Activated naive CD4-positive, alpha-beta T cell treated with anti-CD3 and anti-CD28 coated beads, Interleukin-2, amount 10 ng/mL, durations not matched to agents 7 days and 5 days (primary cell): ENCODE measurements at regions not wholly inside any gene's neighbourhood (a gene's known extent, or its start where the extent isn't known, plus 50 kb on each side); places are given as distances from the start of the nearest gene placed in this dataset.
"Not testable (repeated sequence)": the region's sequence is repeated elsewhere in the genome, so short reads cannot be mapped to it uniquely, and the experiment has no call there.

Experiments
- CTCF ChIA-PET: fragments of 350-600 bp; sonication (Branson Sonifier 250); formaldehyde crosslinking; loops from one replicate; lab custom pipeline; 2021; ENCODE audit warnings: antibody characterized with exemption; lab: Charles Lee
- DNase-seq: peaks from one replicate; pipeline ENCODE4 v3.0.0-alpha.2; 2020
- H3K27ac Mint-ChIP-seq: one replicate; pipeline ENCODE4 v1.8.0; 2021; ENCODE audit warnings: mild to moderate bottlenecking, moderate library complexity, mixed read lengths
- H3K27me3 Mint-ChIP-seq: one replicate; pipeline ENCODE4 v1.8.0; 2021; ENCODE audit warnings: mild to moderate bottlenecking, mixed read lengths
- H3K36me3 Mint-ChIP-seq: one replicate; pipeline ENCODE4 v1.8.0; 2021; ENCODE audit warnings: mixed read lengths
- H3K4me1 Mint-ChIP-seq: one replicate; pipeline ENCODE4 v1.8.0; 2021; ENCODE audit warnings: mixed read lengths
- H3K4me3 Mint-ChIP-seq: one replicate; pipeline ENCODE4 v1.8.0; 2021; ENCODE audit warnings: mild to moderate bottlenecking, moderate library complexity, mixed read lengths
- H3K9me3 Mint-ChIP-seq: one replicate; pipeline ENCODE4 v1.8.0; 2021; ENCODE audit warnings: mixed read lengths

DNA sequence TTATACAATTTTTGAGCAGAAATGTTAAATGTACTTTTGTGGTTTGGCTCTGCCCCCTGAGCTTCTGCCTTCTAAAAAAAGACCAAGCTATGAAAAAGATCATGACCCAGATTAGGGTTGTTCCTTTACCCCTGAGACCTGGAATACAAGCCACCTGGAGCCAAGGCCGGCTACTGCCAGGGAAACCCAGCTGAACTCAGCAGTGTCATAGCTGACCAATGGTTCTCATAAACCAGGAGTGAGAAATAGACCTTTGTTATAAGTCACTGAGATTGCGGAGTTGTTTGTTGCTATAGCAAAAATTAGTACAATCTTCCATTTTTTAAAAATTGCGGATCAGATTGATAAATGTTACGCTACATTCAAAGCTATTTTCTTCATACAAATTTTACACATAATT, 1261.7 kb downstream of the ROBO1 start:
- H3K4me1 Mint-ChIP-seq = no peaks in the 10 kb centered on the region
- no peak overlapping the region for H3K27ac Mint-ChIP-seq
- no peak for DNase-seq
- CTCF ChIA-PET = no interaction called here
- no peak overlapping the region for H3K4me3 Mint-ChIP-seq
- no peaks in the 10 kb centered on the region for H3K27me3 Mint-ChIP-seq
- H3K36me3 Mint-ChIP-seq = no peaks in the 10 kb centered on the region
- peaks cover 21% of the 10 kb centered on the region for H3K9me3 Mint-ChIP-seq

DNA sequence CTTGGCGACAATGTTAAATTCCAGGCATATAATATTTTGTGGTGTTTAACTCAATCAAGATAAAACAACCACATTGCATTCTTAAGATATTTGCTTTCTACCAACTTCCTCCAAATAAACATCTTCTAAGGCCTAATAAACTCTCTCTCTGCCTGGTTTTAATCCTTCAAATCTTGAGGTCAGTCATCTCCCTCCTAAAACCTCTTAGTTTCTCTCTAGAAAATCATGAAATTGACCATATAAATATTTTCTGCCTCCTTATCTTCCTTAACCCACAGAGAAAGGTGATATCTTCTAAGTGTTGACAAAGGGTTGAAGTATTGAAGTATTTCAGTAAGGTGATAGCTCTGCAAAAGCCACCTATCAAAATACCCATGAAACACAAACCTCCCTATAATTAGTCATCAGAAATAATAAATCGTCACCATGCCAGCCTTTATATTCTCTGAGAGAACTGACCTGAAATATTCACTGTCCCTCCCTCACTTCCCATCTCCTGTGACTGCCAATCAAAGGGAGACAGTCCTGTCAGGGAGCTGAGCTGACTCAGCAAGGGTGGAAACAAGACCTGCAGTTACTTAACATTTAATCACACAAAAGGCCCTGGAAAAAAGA, 1261.1 kb downstream of the ROBO1 start:
- H3K4me1 Mint-ChIP-seq = no peaks in the 10 kb centered on the region
- no peak overlapping the region for H3K27ac Mint-ChIP-seq
- no peaks in the 10 kb centered on the region for H3K36me3 Mint-ChIP-seq
- CTCF ChIA-PET = no interaction called here
- peaks cover 19% of the 10 kb centered on the region for H3K9me3 Mint-ChIP-seq
- H3K4me3 Mint-ChIP-seq = no peak overlapping the region
- DNase-seq = no peak
- no peaks in the 10 kb centered on the region for H3K27me3 Mint-ChIP-seq

GRCh38 chr3:78507196-78507984, 1260.4 kb downstream of the ROBO1 start:
- Mint-ChIP-seq H3K4me1 (no peaks in the 10 kb centered on the region), H3K27ac (no peak overlapping the region), H3K9me3 (peaks cover 19% of the 10 kb centered on the region), H3K27me3 (no peaks in the 10 kb centered on the region), H3K36me3 (no peaks in the 10 kb centered on the region), H3K4me3 (no peak overlapping the region)
- DNase-seq = no peak
- CTCF ChIA-PET = no interaction called here

- Mint-ChIP-seq H3K27ac (no peak overlapping the region), H3K4me1 (no peaks in the 10 kb centered on the region), H3K9me3 (peaks cover 11% of the 10 kb centered on the region), H3K4me3 (no peak overlapping the region), H3K27me3 (no peaks in the 10 kb centered on the region), H3K36me3 (no peaks in the 10 kb centered on the region)
- no peak for DNase-seq
- CTCF ChIA-PET = no interaction called here
Observed at GRCh38 chr3:78511840-78512239, 1256.0 kb downstream of the ROBO1 start.

DNA sequence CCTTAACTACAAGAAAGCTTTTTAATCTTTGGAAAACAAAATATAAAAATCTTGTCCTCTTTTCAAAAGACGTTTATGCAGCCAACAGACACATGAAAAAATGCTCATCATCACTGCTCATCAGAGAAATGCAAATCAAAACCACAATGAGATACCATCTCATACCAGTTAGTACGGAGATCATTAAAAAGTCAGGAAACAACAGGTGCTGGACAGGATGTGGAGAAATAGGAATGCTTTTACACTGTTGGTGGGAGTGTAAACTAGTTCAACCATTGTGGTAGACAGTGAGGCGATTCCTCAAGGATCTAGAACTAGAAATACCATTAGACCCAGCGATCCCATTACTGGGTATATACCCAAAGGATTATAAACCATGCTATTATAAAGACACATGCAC, 1255.0 kb downstream of the ROBO1 start:
- CTCF ChIA-PET, H3K4me3 Mint-ChIP-seq, DNase-seq: not testable (repeated sequence)

DNA sequence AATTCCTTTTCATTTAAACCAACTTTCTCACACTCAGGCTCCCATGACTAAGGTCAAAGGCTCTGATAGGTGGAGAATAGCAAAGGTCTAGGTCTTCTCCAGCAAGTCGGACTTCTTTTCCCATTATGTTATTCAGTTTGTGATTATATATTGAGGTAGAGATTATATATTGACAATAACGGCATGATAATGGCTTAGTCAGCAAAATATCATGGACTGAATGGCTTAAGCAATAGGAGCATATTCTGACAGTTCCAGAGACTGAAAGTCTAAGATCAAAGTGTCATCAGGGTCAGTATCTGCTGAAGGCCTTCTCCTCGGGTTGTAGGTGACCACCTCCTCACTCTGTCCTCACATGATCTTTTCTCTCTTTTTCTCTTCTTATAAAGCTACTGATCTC, 1251.4 kb downstream of the ROBO1 start:
- no peaks in the 10 kb centered on the region for H3K36me3 Mint-ChIP-seq
- H3K27ac Mint-ChIP-seq = no peak overlapping the region
- H3K4me1 Mint-ChIP-seq = no peaks in the 10 kb centered on the region
- no peak overlapping the region for H3K4me3 Mint-ChIP-seq
- no peak for DNase-seq
- no peaks in the 10 kb centered on the region for H3K27me3 Mint-ChIP-seq
- peaks cover 6% of the 10 kb centered on the region for H3K9me3 Mint-ChIP-seq
- CTCF ChIA-PET = no interaction called here

More for the DNA sequence above, 1255.0 kb downstream of the ROBO1 start:
- H3K27me3 Mint-ChIP-seq, H3K9me3 Mint-ChIP-seq, H3K4me1 Mint-ChIP-seq, H3K36me3 Mint-ChIP-seq, H3K27ac Mint-ChIP-seq: not testable (repeated sequence)

- H3K4me3 Mint-ChIP-seq = no peak overlapping the region
- no peaks in the 10 kb centered on the region for H3K27me3 Mint-ChIP-seq
- CTCF ChIA-PET = no interaction called here
- H3K27ac Mint-ChIP-seq = no peak overlapping the region
- no peaks in the 10 kb centered on the region for H3K4me1 Mint-ChIP-seq
- H3K9me3 Mint-ChIP-seq = peaks cover 6% of the 10 kb centered on the region
- no peak for DNase-seq
- H3K36me3 Mint-ChIP-seq = no peaks in the 10 kb centered on the region
Observed at GRCh38 chr3:78516937-78517336, 1250.9 kb downstream of the ROBO1 start.

DNA sequence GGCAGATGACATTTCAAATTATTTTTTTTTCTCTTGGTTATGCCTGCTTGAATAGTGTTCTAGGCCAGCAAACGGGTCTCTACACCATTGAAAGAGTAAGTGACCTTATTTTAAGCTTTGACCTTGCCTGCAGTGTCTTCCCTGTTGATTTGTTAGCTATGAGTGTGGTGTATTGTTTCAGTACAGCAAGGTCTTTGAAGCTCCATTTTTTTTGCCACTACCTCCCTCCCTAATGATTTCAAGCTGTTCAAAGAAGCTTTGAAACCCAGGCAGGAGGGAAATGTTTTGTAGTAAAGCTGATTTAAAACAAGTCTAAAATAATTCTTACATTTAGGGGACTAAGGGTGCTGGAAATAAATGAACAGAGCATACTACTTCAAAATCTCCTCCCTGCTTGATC, 1249.8 kb downstream of the ROBO1 start:
- no peak overlapping the region for H3K27ac Mint-ChIP-seq
- no peaks in the 10 kb centered on the region for H3K36me3 Mint-ChIP-seq
- CTCF ChIA-PET = no interaction called here
- no peak overlapping the region for H3K4me3 Mint-ChIP-seq
- peaks cover 6% of the 10 kb centered on the region for H3K9me3 Mint-ChIP-seq
- DNase-seq = no peak
- no peaks in the 10 kb centered on the region for H3K4me1 Mint-ChIP-seq
- H3K27me3 Mint-ChIP-seq = no peaks in the 10 kb centered on the region

GRCh38 chr3:78519281-78519680, 1248.5 kb downstream of the ROBO1 start:
- DNase-seq = no peak
- CTCF ChIA-PET = interaction anchor here (0.6 kb wide), 1 partner anchor 1955 kb away, joined by 3 read pairs; no protein-coding TSS in a partner anchor
- Mint-ChIP-seq H3K27me3 (no peaks in the 10 kb centered on the region), H3K9me3 (peaks cover 8% of the 10 kb centered on the region), H3K4me3 (no peak overlapping the region), H3K36me3 (no peaks in the 10 kb centered on the region), H3K4me1 (no peaks in the 10 kb centered on the region), H3K27ac (no peak overlapping the region)

DNA sequence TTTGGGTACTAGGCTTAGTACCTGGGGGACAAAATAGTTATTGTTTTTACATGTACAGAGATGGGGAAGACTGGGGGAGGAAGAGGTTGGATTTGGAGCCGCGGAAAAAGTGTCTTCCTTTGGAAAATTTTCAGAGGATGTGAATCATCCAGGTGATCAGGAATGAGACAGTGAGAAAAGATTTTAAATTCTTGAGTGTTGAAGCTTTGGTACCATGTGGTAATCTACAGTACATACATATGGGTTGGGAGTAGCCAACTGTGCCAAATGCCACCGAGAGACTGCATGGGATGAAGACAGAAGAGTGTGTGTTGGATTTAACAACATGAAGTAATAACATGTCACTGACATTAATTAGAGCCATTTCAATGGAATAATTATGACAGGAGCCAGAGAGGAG, 1238.2 kb downstream of the ROBO1 start:
- Mint-ChIP-seq H3K4me1 (no peaks in the 10 kb centered on the region), H3K4me3 (no peak overlapping the region), H3K27ac (no peak overlapping the region), H3K36me3 (no peaks in the 10 kb centered on the region), H3K27me3 (no peaks in the 10 kb centered on the region), H3K9me3 (peaks cover 8% of the 10 kb centered on the region)
- CTCF ChIA-PET = no interaction called here
- no peak for DNase-seq

GRCh38 chr3:78540485-78540884, 1227.3 kb downstream of the ROBO1 start:
- no peaks in the 10 kb centered on the region for H3K36me3 Mint-ChIP-seq
- H3K27ac Mint-ChIP-seq = no peak overlapping the region
- no peak for DNase-seq
- H3K4me3 Mint-ChIP-seq = no peak overlapping the region
- no peaks in the 10 kb centered on the region for H3K4me1 Mint-ChIP-seq
- CTCF ChIA-PET = no interaction called here
- H3K9me3 Mint-ChIP-seq = peaks cover 21% of the 10 kb centered on the region
- no peaks in the 10 kb centered on the region for H3K27me3 Mint-ChIP-seq

DNA sequence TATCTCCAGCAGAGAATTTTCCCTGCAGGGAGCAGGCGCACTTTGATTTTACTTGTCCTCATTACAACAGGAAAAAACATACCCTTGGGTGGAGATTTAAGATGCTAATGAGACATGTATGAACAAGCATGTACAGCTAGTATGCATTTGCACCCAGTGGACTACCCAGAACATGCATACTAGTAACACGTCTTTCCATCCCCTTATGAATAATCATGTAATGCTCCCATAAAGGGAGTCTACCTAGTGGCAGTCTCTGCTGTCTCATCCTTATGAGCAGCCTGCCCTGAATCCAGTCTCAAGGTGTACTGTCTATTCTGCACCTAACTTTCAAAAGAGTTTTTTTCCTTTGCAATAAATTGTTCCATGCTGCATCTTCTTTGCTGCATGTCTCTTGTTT, 1222.0 kb downstream of the ROBO1 start:
- Mint-ChIP-seq H3K27me3 (no peaks in the 10 kb centered on the region), H3K9me3 (peaks cover 30% of the 10 kb centered on the region), H3K36me3 (no peaks in the 10 kb centered on the region), H3K4me1 (no peaks in the 10 kb centered on the region), H3K27ac (no peak overlapping the region), H3K4me3 (no peak overlapping the region)
- no peak for DNase-seq
- CTCF ChIA-PET = no interaction called here
